Omental fat pad (tissue), 3 donors: ENCODE measurements at regions not wholly inside any gene's neighbourhood (a gene's known extent, or its start where the extent isn't known, plus 50 kb on each side); places are given as distances from the start of the nearest gene placed in this dataset.

ENCODE experiments used
- ATAC-seq: fragments of 150-250 bp; one replicate; pipeline ENCODE4 v1.9.1; 2016; ENCODE audit warnings: mild to moderate bottlenecking, moderate library complexity; ENCODE audit not compliant: low FRiP score
- DNase-seq: peaks from one replicate; pipeline ENCODE4 v3.0.0-alpha.2; 2019; ENCODE audit warnings: low spot score
- TF ChIP-seq, protein P1 (sequence below), 3 donors: fragments of 450-650 bp; IDR thresholded peaks; one replicate each; pipeline ENCODE4 v1.5.1; 2016 to 2017; ENCODE audit warnings: antibody characterized with exemption in 3 of 3, mild to moderate bottlenecking in 3 of 3, moderate library complexity in 2 of 3

DNA sequence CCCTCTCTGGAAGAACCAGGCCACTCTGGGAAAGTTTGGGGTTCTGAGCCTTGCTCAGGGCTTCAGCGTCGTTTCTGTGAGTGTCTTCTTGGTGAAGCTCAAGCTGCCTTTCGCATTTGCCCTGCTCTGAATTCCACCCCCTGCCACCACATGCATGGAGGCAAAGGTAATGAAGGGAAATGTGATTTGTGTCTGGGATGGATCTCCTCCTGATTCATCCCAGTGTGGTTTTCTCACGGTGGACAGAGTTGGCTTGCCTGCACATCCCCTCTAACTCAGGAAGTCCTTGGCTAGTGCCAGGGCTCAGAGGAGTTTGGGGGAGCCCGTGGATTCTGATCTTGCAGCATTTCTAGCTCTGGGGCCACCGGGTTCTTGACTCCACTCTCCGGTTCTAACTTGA is 173.6 kb upstream of the RAB4A start:
- ATAC-seq (no peak), DNase-seq (no peak)
- TF ChIP-seq, protein P1, sequence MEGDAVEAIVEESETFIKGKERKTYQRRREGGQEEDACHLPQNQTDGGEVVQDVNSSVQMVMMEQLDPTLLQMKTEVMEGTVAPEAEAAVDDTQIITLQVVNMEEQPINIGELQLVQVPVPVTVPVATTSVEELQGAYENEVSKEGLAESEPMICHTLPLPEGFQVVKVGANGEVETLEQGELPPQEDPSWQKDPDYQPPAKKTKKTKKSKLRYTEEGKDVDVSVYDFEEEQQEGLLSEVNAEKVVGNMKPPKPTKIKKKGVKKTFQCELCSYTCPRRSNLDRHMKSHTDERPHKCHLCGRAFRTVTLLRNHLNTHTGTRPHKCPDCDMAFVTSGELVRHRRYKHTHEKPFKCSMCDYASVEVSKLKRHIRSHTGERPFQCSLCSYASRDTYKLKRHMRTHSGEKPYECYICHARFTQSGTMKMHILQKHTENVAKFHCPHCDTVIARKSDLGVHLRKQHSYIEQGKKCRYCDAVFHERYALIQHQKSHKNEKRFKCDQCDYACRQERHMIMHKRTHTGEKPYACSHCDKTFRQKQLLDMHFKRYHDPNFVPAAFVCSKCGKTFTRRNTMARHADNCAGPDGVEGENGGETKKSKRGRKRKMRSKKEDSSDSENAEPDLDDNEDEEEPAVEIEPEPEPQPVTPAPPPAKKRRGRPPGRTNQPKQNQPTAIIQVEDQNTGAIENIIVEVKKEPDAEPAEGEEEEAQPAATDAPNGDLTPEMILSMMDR (IDR thresholded peaks at IDR 0.05), result no peak

DNA sequence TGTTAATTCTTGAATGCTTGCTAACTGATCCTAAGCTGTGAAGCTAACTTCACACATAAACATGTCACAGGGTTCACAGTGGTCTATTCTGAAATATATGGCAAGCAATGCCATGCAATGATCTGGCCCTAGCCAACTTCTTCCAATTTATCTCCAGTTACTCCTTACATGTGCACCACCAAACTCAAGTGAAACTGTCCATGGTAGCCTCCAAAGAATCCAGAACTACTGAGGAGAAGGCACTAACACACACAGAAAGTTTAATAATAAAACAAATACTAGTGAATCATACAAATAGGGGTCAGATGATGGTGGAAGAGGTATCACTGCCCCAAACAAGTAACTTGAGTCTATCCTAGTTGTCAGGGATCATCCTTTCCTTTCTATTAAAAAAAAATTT is 172.6 kb upstream of the RAB4A start:
- TF ChIP-seq, protein P1 (IDR thresholded peaks at IDR 0.05), result no peak
- ATAC-seq (no peak), DNase-seq (no peak)

DNA sequence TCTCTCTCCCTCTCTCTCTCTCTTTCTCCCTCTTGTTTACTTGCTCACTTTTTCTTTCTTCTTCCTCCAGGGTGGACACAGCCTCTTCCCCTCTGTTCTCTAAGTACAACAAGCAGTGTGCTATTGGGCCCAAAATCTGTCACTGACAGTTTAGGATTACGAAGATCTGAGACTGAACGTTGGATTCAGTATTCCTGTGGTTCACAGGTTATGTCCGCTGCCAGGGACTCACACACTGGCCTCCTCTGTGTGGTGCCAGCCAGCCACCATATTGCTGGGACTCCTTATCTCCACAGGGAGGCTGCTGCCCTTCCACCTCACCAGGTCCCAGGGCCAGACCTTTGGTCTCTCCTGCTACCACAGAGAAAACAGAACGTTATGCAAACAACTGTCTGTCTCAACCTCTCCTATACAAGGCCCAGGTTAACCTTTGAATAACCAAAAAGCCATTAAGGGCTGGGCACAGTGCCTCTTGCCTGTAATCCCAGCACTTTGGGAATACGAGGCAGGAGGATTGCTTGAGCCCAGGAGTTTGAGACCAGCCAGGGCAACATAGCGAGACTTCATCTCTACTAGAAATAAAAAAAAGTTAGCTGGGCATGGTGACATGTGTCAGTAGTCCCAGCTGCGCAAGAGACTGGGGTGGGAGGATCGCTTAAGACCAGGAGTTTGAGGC is 171.9 kb upstream of the RAB4A start:
- ATAC-seq (no peak), DNase-seq (no peak)
- TF ChIP-seq, protein P1 (IDR thresholded peaks at IDR 0.05), result no peak

DNA sequence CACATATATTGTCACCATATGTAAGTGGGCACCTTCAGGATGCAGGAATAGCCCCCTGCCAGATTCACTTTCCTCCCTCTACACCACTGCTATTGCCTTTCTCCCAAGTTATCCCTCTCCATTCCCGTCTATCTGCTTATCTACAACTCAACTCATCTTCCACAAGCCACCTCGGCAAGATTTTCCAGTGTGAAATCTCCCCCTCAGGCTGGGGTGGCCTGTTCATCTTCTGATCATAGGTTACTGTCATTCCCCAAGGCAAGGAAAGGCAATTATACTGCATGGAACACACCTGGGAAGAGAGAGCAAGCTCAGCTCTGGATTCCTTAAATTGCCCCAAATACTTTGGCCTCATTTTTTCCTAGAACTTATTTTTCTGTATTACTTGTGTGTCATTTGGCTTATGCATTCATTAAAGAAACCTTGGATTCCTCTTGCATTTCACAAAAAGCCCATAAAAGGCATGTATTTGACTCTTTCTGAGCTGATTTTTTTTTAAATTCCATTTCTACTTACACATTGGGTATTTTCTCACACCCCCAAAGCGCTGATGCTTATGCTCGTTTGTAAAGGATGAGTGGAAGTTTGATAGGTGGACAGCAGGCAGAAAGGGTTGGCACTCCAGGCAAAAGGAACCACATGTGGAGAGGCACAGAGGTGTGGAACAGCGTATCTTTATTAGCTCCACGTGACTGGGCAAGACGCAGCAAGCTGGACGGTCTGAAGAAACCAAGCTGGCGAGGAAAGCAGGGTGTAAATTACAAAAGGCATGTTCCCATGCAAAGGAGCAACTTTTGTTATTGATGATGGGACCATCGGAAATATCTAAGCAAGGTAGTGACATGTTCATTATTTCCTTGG is 169.7 kb upstream of the RAB4A start:
- DNase-seq, result no peak
- no peak for ATAC-seq
- TF ChIP-seq, protein P1 (IDR thresholded peaks at IDR 0.05), result no peak

DNA sequence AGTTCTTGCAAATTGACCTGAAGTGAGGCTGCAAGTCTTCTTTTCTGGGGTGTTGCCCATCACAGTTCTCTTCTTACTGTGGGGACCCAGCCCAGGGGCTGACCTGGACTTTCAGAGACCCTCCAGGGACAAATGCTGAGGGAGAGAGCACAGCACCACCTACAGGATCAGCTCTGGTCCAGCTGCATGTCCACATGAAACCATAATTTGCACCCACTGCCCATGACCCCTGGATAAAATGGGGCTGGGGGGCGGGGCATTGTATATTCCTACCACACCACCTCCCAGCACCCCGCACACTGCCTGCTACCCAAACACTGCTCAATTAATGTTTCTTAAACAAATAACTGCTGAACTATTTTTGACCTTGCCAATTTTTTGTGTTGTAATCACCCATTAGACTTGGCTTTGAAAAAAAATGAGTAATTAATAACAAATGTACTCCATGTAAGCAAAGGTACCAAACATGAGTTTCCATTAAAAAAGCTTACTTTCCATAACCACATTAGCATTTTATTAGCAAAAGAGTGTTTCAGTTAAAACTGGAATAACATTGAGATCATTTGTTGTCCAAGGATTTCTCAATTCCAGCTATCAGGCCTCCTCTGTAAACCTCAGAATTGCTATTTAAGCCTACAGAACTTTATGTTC is 168.0 kb upstream of the RAB4A start:
- TF ChIP-seq, protein P1 (IDR thresholded peaks at IDR 0.05), result no peak
- DNase-seq (no peak), ATAC-seq (peak; percentile 33)

DNA sequence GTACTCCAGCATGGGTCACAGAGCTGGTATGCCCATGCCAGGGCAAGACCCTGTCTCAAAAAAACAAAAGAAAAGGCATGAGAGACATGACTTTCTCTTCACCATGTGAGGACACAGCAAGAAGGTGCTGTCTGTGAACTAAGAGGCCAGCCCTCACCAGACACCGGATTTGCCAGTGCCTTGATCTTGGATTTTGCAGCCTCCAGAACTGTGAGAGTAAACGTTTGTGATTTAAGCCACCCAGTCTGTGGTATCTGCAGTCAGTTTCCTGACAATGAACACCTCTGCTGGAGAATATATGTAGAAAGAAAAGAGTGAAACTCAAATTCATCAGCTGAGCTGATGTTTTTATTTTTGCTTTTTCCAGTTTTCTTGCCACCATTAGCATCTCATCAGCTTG is 166.3 kb upstream of the RAB4A start:
- DNase-seq (no peak), ATAC-seq (no peak)
- TF ChIP-seq, protein P1 (IDR thresholded peaks at IDR 0.05), result no peak
